Fibroblast of lung (primary cell): ENCODE measurements at regions not wholly inside any gene's neighbourhood (a gene's known extent, or its start where the extent isn't known, plus 50 kb on each side); places are given as distances from the start of the nearest gene placed in this dataset.

ENCODE experiments used
- DNase-seq, 2 donors: peaks; one replicate each; pipeline versions ENCODE4 v3.0.0 to v3.0.0-alpha.2; 2010; ENCODE audit warnings: low read depth in 2 of 2
- H2AFZ ChIP-seq: 2 replicates; pipeline ENCODE4 v1.5.1; 2012; ENCODE audit warnings: low read length, control low read depth, inconsistent platforms
- H3K27ac ChIP-seq: 2 replicates; pipeline ENCODE4 v1.5.1; 2011; ENCODE audit warnings: low read length, control low read depth; ENCODE audit not compliant: insufficient read depth
- H3K27me3 ChIP-seq: 2 replicates; pipeline ENCODE4 v1.5.1; 2011; ENCODE audit warnings: mild to moderate bottlenecking, low read length; ENCODE audit not compliant: control insufficient read depth, insufficient read depth
- H3K36me3 ChIP-seq: 2 replicates; pipeline ENCODE4 v1.5.1; 2011; ENCODE audit warnings: low read length; ENCODE audit not compliant: control insufficient read depth, insufficient read depth
- H3K4me1 ChIP-seq: 2 replicates; pipeline ENCODE4 v1.5.1; 2011; ENCODE audit warnings: low read length; ENCODE audit not compliant: control insufficient read depth, insufficient read depth; ENCODE audit errors: extremely low read depth
- H3K4me2 ChIP-seq: 2 replicates; pipeline ENCODE4 v1.5.1; 2011; ENCODE audit warnings: low read length, control low read depth; ENCODE audit not compliant: insufficient read depth; ENCODE audit errors: extremely low read depth
- H3K4me3 ChIP-seq, 4 experiments: fragments of 200-600 bp in 1 of 4; sonication (generic) in 1 of 4; replicated peaks in 1 of 4; 2 replicates each; pipeline ENCODE4 v1.5.1; 2011 to 2016; ENCODE audit warnings: low read length in 4 of 4, low read depth in 3 of 4, mild to moderate bottlenecking in 3 of 4, control low read depth in 2 of 4, inconsistent platforms in 1 of 4, mixed read lengths in 1 of 4; ENCODE audit not compliant: insufficient read depth in 1 of 4; ENCODE audit errors: control extremely low read depth in 1 of 4
- H3K79me2 ChIP-seq: 2 replicates; pipeline ENCODE4 v1.5.1; 2012; ENCODE audit warnings: mild to moderate bottlenecking, low read length, inconsistent platforms; ENCODE audit not compliant: control insufficient read depth, insufficient read depth
- H3K9ac ChIP-seq: 2 replicates; pipeline ENCODE4 v1.5.1; 2011; ENCODE audit warnings: mild to moderate bottlenecking, low read length, control low read depth; ENCODE audit not compliant: insufficient read depth
- H3K9me3 ChIP-seq: 2 replicates; pipeline ENCODE4 v1.5.1; 2012; ENCODE audit warnings: low read depth, low read length; ENCODE audit not compliant: control insufficient read depth, insufficient read depth
- H4K20me1 ChIP-seq: 2 replicates; pipeline ENCODE4 v1.5.1; 2011; ENCODE audit warnings: low read length; ENCODE audit not compliant: control insufficient read depth, insufficient read depth; ENCODE audit errors: extremely low read depth
- EZH2 ChIP-seq: IDR thresholded peaks from 2 replicates; pipeline ENCODE4 v1.5.1; 2012; ENCODE audit warnings: low read length, control low read depth, mild to moderate bottlenecking; ENCODE audit errors: missing control alignments
- TF ChIP-seq, protein P1 (sequence below), 2 donors: IDR thresholded peaks in 1 of 2; conservative IDR thresholded peaks in 1 of 2; 1 replicate in 1 of 2; 2 replicates in 1 of 2; pipeline ENCODE4 v1.5.1; 2011 to 2012; ENCODE audit warnings: low read length in 2 of 2, control low read depth in 1 of 2, inconsistent platforms in 1 of 2, low read depth in 1 of 2, mild to moderate bottlenecking in 1 of 2

GRCh38 chr13:30830638-30830965 lies 75.5 kb upstream of the MEDAG start:
- Histone ChIP-seq H3K9me3 (no peaks in the 10 kb centered on the region), H3K79me2 (no peaks in the 10 kb centered on the region), H4K20me1 (no peaks in the 10 kb centered on the region), H3K36me3 (no peaks in the 10 kb centered on the region), H3K4me1 (peaks cover 3% of the 10 kb centered on the region), H3K27ac (no peak overlapping the region), H3K27me3 (no peaks in the 10 kb centered on the region), H3K9ac (no peak overlapping the region), H3K4me2 (no peak overlapping the region), H3K4me3 (no peak overlapping the region), H2AFZ (no peak overlapping the region)
- no peak for TF ChIP-seq EZH2
- TF ChIP-seq, protein P1, sequence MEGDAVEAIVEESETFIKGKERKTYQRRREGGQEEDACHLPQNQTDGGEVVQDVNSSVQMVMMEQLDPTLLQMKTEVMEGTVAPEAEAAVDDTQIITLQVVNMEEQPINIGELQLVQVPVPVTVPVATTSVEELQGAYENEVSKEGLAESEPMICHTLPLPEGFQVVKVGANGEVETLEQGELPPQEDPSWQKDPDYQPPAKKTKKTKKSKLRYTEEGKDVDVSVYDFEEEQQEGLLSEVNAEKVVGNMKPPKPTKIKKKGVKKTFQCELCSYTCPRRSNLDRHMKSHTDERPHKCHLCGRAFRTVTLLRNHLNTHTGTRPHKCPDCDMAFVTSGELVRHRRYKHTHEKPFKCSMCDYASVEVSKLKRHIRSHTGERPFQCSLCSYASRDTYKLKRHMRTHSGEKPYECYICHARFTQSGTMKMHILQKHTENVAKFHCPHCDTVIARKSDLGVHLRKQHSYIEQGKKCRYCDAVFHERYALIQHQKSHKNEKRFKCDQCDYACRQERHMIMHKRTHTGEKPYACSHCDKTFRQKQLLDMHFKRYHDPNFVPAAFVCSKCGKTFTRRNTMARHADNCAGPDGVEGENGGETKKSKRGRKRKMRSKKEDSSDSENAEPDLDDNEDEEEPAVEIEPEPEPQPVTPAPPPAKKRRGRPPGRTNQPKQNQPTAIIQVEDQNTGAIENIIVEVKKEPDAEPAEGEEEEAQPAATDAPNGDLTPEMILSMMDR (conservative IDR thresholded peaks at IDR 0.05 in 1 of 2, IDR thresholded peaks at IDR 0.05 in 1 of 2; ENCODE audit: low read depth in 1 of 2, low read length in 2 of 2), result no peak
- no peak for DNase-seq

GRCh38 chr13:30831515-30831914 lies 74.6 kb upstream of the MEDAG start:
- no peak overlapping the region for H3K4me2 ChIP-seq
- H3K27ac ChIP-seq, result no peak overlapping the region
- no peaks in the 10 kb centered on the region for H3K36me3 ChIP-seq
- H3K4me3 ChIP-seq, result no peak overlapping the region
- no peak overlapping the region for H3K9ac ChIP-seq
- no peak overlapping the region for H2AFZ ChIP-seq
- no peaks in the 10 kb centered on the region for H3K79me2 ChIP-seq
- H3K9me3 ChIP-seq, result no peaks in the 10 kb centered on the region
- no peak for DNase-seq
- no peaks in the 10 kb centered on the region for H4K20me1 ChIP-seq
- H3K27me3 ChIP-seq, result peaks cover 5% of the 10 kb centered on the region
- TF ChIP-seq, protein P1 (conservative IDR thresholded peaks at IDR 0.05 in 1 of 2, IDR thresholded peaks at IDR 0.05 in 1 of 2; ENCODE audit: low read depth in 1 of 2, low read length in 2 of 2), result no peak
- no peak for TF ChIP-seq EZH2
- H3K4me1 ChIP-seq, result peaks cover 3% of the 10 kb centered on the region

DNA sequence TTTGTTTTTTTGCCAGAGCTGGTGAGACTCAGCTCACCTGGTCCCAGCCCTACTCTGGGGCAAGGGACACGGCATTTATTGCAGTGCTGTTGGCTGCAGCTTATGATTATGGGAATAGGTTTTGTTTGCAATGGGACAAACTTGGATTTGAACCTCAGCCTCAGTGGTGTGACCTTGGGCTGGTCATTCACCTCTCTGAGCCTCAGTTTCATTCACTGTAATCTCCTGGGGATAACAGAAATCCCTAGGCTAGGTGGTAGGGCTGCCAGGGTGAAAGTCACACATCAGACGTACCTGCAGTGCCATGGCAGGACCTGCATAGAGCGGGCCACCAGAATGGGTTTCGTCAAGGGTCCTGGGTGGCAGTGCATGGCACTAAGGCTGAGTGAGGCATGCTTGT lies 73.7 kb upstream of the MEDAG start:
- H3K27me3 ChIP-seq, result peaks cover 5% of the 10 kb centered on the region
- peaks cover 3% of the 10 kb centered on the region for H3K4me1 ChIP-seq
- H3K4me2 ChIP-seq, result no peak overlapping the region
- no peak overlapping the region for H3K27ac ChIP-seq
- no peaks in the 10 kb centered on the region for H4K20me1 ChIP-seq
- H3K36me3 ChIP-seq, result no peaks in the 10 kb centered on the region
- no peaks in the 10 kb centered on the region for H3K79me2 ChIP-seq
- DNase-seq, result no peak
- H3K4me3 ChIP-seq, result no peak overlapping the region
- no peak overlapping the region for H3K9ac ChIP-seq
- H2AFZ ChIP-seq, result no peak overlapping the region
- H3K9me3 ChIP-seq, result no peaks in the 10 kb centered on the region
- TF ChIP-seq EZH2, result no peak
- TF ChIP-seq, protein P1 (conservative IDR thresholded peaks at IDR 0.05 in 1 of 2, IDR thresholded peaks at IDR 0.05 in 1 of 2; ENCODE audit: low read depth in 1 of 2, low read length in 2 of 2), result no peak
